H1 (cell line): ENCODE measurements at regions not wholly inside any gene's neighbourhood (a gene's known extent, or its start where the extent isn't known, plus 50 kb on each side); places are given as distances from the start of the nearest gene placed in this dataset.

Experiments used
- FOSL1 ChIP-seq: IDR thresholded peaks from 2 replicates; pipeline ENCODE4 v1.6.1; 2011; ENCODE audit warnings: mild to moderate bottlenecking, low read depth, low read length, moderate library complexity; ENCODE audit not compliant: insufficient read depth
- HDAC2 ChIP-seq, 2 experiments: fragments of 300-600 bp in 1 of 2; sonication (generic) in 1 of 2; IDR thresholded peaks; 2 replicates each; pipeline ENCODE4 v1.6.1; 2011 to 2012; ENCODE audit warnings: low read depth in 2 of 2, low read length in 2 of 2, mild to moderate bottlenecking in 2 of 2, moderate library complexity in 2 of 2, borderline replicate concordance in 1 of 2, inconsistent platforms in 1 of 2
- SAP30 ChIP-seq: fragments of 300-600 bp; sonication (generic); IDR thresholded peaks from 2 replicates; pipeline ENCODE4 v1.7.1; 2012; ENCODE audit warnings: low read length, moderate library complexity, mild to moderate bottlenecking, inconsistent platforms; ENCODE audit not compliant: insufficient read depth, insufficient replicate concordance
- SIN3A ChIP-seq, 2 experiments: IDR thresholded peaks in 1 of 2; conservative IDR thresholded peaks in 1 of 2; 2 replicates each; pipeline ENCODE4 v1.6.1; 2011 to 2012; ENCODE audit warnings: low read length in 2 of 2, improper control_type of control experiment in 1 of 2, low read depth in 1 of 2, mild to moderate bottlenecking in 1 of 2

- TF ChIP-seq SAP30 (no peak), FOSL1 (no peak), HDAC2 (IDR thresholded peaks at IDR 0.05; ENCODE audit: borderline replicate concordance in 1 of 2, low read depth in 2 of 2, low read length in 2 of 2) (no peak), SIN3A (conservative IDR thresholded peaks at IDR 0.05 in 1 of 2, IDR thresholded peaks at IDR 0.05 in 1 of 2; ENCODE audit: low read depth in 1 of 2, low read length in 2 of 2) (no peak)
- TF ChIP-seq, all 59 proteins: peak for 0
Measured at GRCh38 chr22:48331266-48331665, 1496.4 kb downstream of the BRD1 start (continued).
